ENCODE measurements at regions not wholly inside any gene's neighbourhood (a gene's known extent, or its start where the extent isn't known, plus 50 kb on each side); places are given as distances from the start of the nearest gene placed in this dataset.

- TF ChIP-seq, protein P1, sequence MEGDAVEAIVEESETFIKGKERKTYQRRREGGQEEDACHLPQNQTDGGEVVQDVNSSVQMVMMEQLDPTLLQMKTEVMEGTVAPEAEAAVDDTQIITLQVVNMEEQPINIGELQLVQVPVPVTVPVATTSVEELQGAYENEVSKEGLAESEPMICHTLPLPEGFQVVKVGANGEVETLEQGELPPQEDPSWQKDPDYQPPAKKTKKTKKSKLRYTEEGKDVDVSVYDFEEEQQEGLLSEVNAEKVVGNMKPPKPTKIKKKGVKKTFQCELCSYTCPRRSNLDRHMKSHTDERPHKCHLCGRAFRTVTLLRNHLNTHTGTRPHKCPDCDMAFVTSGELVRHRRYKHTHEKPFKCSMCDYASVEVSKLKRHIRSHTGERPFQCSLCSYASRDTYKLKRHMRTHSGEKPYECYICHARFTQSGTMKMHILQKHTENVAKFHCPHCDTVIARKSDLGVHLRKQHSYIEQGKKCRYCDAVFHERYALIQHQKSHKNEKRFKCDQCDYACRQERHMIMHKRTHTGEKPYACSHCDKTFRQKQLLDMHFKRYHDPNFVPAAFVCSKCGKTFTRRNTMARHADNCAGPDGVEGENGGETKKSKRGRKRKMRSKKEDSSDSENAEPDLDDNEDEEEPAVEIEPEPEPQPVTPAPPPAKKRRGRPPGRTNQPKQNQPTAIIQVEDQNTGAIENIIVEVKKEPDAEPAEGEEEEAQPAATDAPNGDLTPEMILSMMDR (IDR thresholded peaks at IDR 0.05): no peak
- TF ChIP-seq POLR2A (IDR thresholded peaks at IDR 0.05) (no peak), EP300 (IDR thresholded peaks at IDR 0.05) (no peak)
Observed at GRCh38 chr13:65166675-65167074, 2063.5 kb downstream of the PCDH9 start.

All from ovary (tissue), 3 donors.